ENCODE measurements at regions not wholly inside any gene's neighbourhood (a gene's known extent, or its start where the extent isn't known, plus 50 kb on each side); places are given as distances from the start of the nearest gene placed in this dataset.

- TF ChIP-seq GATA2 (IDR thresholded peaks at IDR 0.05; ENCODE audit: insufficient read depth, insufficient read length, low read depth, low read length) (no peak), POLR2AphosphoS5 (IDR thresholded peaks at IDR 0.05; ENCODE audit: insufficient read depth, low read depth, low read length) (no peak), MYC (IDR thresholded peaks at IDR 0.05; ENCODE audit: low read depth, low read length) (no peak), MAX (IDR thresholded peaks at IDR 0.05; ENCODE audit: insufficient read depth, insufficient read length) (no peak), FOS (IDR thresholded peaks at IDR 0.05; ENCODE audit: borderline replicate concordance, insufficient read depth, low read length) (no peak), JUN (IDR thresholded peaks at IDR 0.05; ENCODE audit: borderline replicate concordance, insufficient read depth, insufficient read length, low read depth) (no peak), EZH2 (IDR thresholded peaks at IDR 0.05; ENCODE audit: borderline replicate concordance, low read depth, low read length, severe bottlenecking) (no peak), POLR2A (IDR thresholded peaks at IDR 0.05; ENCODE audit: low read depth, low read length) (no peak), CTCF (IDR thresholded peaks at IDR 0.05; ENCODE audit: extremely low read depth in 1 of 2, insufficient read depth in 1 of 2, low read depth in 1 of 2, low read length in 2 of 2) (no peak)
- H3K9ac ChIP-seq (replicated peaks; ENCODE audit: extremely low read depth, insufficient read depth, low read length): no peak overlapping the region
- DNase-seq (ENCODE audit: low read depth, low spot score) (peak; percentile 54), FAIRE-seq (no peak)
- H3K36me3 ChIP-seq (ENCODE audit: control insufficient read depth in 2 of 2, extremely low read depth in 1 of 2, insufficient read depth in 2 of 2, low read length in 2 of 2): no peaks in the 10 kb centered on the region
- H3K4me2 ChIP-seq (ENCODE audit: insufficient read depth, low read length): no peak overlapping the region
- CTCF ChIA-PET: interaction anchor here (0.9 kb wide), 1 partner anchor 30 kb away, joined by 3 read pairs; no protein-coding TSS in a partner anchor
- POLR2A ChIA-PET: no interaction called here
- H4K20me1 ChIP-seq (replicated peaks; ENCODE audit: control insufficient read depth, extremely low read depth, insufficient read depth, low read length): no peaks in the 10 kb centered on the region
- H3K4me3 ChIP-seq (replicated peaks in 1 of 3; ENCODE audit: insufficient read depth in 1 of 3, low read depth in 1 of 3, low read length in 3 of 3): no peak overlapping the region
- BruUV-seq (replicated peaks): no TSS peak
- no peaks in the 10 kb centered on the region for H3K79me2 ChIP-seq (ENCODE audit: control insufficient read depth, insufficient read depth, low read length)
- no peaks in the 10 kb centered on the region for H3K27me3 ChIP-seq (ENCODE audit: control insufficient read depth in 2 of 2, insufficient read depth in 2 of 2, low read length in 2 of 2)
- H3K27ac ChIP-seq (ENCODE audit: insufficient read depth, low read depth, low read length): no peak overlapping the region
- no peaks in the 10 kb centered on the region for H3K4me1 ChIP-seq (ENCODE audit: control insufficient read depth, extremely low read depth, insufficient read depth, low read length)
- no peaks in the 10 kb centered on the region for H3K9me3 ChIP-seq (replicated peaks; ENCODE audit: control insufficient read depth, insufficient read depth, low read length)
- no peak overlapping the region for H2AFZ ChIP-seq (ENCODE audit: low read depth, low read length)
- dilution Hi-C loops (cut with MboI; ENCODE audit: extremely low pct_ligation_motif_present, low sequenced_read_pairs) (no loop called here), intact Hi-C loops (cut with micrococcal nuclease) (no loop called here)
- H3K9me1 ChIP-seq (replicated peaks; ENCODE audit: control insufficient read depth, extremely low read depth, insufficient read depth, low read length): no peaks in the 10 kb centered on the region
Observed at GRCh38 chr13:70769817-70770216, 661.6 kb upstream of the KLHL1 start.
